ENCODE measurements at regions not wholly inside any gene's neighbourhood (a gene's known extent, or its start where the extent isn't known, plus 50 kb on each side); places are given as distances from the start of the nearest gene placed in this dataset.

DNA sequence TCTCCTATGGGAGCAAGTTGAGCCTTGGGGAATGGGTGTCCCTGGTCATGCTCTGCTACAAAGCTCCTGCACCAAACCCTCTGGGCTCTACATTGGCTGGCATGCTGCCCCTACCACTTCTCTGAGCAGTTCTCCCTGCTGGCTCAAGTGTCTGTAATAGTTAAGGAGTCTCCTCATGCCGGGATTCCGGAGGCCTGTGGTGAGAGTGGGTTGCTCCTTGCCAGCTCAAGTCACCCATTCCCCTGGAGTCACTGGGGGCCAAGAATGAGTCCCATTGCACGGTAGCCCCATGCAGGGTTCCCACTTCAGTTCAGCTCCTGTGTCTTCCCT is 173.9 kb downstream of the PRDM13 start:
- TF ChIP-seq, protein P1, sequence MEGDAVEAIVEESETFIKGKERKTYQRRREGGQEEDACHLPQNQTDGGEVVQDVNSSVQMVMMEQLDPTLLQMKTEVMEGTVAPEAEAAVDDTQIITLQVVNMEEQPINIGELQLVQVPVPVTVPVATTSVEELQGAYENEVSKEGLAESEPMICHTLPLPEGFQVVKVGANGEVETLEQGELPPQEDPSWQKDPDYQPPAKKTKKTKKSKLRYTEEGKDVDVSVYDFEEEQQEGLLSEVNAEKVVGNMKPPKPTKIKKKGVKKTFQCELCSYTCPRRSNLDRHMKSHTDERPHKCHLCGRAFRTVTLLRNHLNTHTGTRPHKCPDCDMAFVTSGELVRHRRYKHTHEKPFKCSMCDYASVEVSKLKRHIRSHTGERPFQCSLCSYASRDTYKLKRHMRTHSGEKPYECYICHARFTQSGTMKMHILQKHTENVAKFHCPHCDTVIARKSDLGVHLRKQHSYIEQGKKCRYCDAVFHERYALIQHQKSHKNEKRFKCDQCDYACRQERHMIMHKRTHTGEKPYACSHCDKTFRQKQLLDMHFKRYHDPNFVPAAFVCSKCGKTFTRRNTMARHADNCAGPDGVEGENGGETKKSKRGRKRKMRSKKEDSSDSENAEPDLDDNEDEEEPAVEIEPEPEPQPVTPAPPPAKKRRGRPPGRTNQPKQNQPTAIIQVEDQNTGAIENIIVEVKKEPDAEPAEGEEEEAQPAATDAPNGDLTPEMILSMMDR (IDR thresholded peaks at IDR 0.05), result no peak
- TF ChIP-seq ESRRA (CRISPR knock-in tag; IDR thresholded peaks at IDR 0.05; ENCODE audit: borderline replicate concordance) (no peak), RORB (CRISPR knock-in tag; IDR thresholded peaks at IDR 0.05) (no peak), NR3C1 (CRISPR knock-in tag; conservative IDR thresholded peaks at IDR 0.05; ENCODE audit: low read depth) (no peak), ZNF121 (CRISPR knock-in tag; IDR thresholded peaks at IDR 0.05) (no peak), SOX15 (CRISPR knock-in tag; IDR thresholded peaks at IDR 0.05) (no peak)
- TF ChIP-seq, protein P2, sequence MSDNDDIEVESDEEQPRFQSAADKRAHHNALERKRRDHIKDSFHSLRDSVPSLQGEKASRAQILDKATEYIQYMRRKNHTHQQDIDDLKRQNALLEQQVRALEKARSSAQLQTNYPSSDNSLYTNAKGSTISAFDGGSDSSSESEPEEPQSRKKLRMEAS (CRISPR knock-in tag; IDR thresholded peaks at IDR 0.05), result no peak
